ENCODE measurements at regions not wholly inside any gene's neighbourhood (a gene's known extent, or its start where the extent isn't known, plus 50 kb on each side); places are given as distances from the start of the nearest gene placed in this dataset.

DNA sequence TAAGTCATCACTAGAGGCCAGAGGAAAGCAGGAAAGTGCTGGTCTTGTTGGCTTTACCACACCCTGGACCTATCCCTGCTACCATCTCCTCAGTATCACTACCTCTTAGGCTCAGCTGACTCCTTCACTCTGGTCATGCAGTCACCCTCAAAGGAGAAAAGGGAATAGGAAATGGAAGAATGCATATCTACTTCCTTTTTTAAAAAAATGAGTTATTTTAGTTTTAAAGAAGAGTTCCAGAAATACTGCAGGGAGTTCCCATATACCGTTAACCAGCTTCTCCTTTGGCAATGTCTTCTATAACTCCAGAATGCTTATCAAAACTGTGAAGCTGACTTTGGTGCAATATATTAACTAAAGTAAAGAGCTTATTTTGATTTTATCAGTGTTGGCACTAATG is 688.6 kb downstream of the DIPK2A start:
- no peaks in the 10 kb centered on the region for H3K27me3 ChIP-seq (ENCODE audit: low read depth, low read length)

DNA sequence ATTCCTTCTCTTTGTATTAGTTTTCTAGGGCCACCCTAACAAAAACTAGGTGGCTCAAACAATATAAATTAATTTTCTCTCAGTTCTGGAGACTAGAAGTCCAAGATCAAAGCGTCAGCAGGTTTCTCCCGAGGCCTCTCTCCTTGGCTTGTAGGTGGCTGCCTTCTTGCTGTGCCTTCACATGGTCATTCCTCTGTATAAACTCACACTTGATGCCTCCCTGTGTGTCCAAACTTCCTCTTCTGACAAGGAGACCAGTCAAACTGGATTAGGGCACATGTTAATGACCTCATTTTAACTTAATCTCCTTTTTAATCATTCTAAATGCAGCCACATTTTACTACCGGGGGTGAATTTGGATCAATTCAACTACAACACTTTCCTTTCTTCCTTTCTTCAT is 691.1 kb downstream of the DIPK2A start:
- Histone ChIP-seq H3K27me3 (ENCODE audit: low read depth, low read length) (no peaks in the 10 kb centered on the region), H3K36me3 (ENCODE audit: control insufficient read depth in 1 of 2, insufficient read depth in 2 of 2, low read length in 2 of 2) (no peaks in the 10 kb centered on the region), H3K4me3 (ENCODE audit: low read depth in 1 of 2, low read length in 2 of 2) (no peak overlapping the region), H3K9me3 (ENCODE audit: control insufficient read depth in 1 of 2, low read length in 2 of 2) (no peaks in the 10 kb centered on the region), H3K4me1 (ENCODE audit: control insufficient read depth in 1 of 2, insufficient read depth in 2 of 2, low read length in 2 of 2) (no peaks in the 10 kb centered on the region), H3K27ac (ENCODE audit: low read length) (no peak overlapping the region)

More for the DNA sequence above, 688.6 kb downstream of the DIPK2A start:
- H3K4me3 ChIP-seq (ENCODE audit: low read depth in 1 of 2, low read length in 2 of 2): no peak overlapping the region
- no peak overlapping the region for H3K27ac ChIP-seq (ENCODE audit: low read length)
- H3K4me1 ChIP-seq (ENCODE audit: control insufficient read depth in 1 of 2, insufficient read depth in 2 of 2, low read length in 2 of 2): no peaks in the 10 kb centered on the region
- H3K36me3 ChIP-seq (ENCODE audit: control insufficient read depth in 1 of 2, insufficient read depth in 2 of 2, low read length in 2 of 2): no peaks in the 10 kb centered on the region
- no peaks in the 10 kb centered on the region for H3K9me3 ChIP-seq (ENCODE audit: control insufficient read depth in 1 of 2, low read length in 2 of 2)

DNA sequence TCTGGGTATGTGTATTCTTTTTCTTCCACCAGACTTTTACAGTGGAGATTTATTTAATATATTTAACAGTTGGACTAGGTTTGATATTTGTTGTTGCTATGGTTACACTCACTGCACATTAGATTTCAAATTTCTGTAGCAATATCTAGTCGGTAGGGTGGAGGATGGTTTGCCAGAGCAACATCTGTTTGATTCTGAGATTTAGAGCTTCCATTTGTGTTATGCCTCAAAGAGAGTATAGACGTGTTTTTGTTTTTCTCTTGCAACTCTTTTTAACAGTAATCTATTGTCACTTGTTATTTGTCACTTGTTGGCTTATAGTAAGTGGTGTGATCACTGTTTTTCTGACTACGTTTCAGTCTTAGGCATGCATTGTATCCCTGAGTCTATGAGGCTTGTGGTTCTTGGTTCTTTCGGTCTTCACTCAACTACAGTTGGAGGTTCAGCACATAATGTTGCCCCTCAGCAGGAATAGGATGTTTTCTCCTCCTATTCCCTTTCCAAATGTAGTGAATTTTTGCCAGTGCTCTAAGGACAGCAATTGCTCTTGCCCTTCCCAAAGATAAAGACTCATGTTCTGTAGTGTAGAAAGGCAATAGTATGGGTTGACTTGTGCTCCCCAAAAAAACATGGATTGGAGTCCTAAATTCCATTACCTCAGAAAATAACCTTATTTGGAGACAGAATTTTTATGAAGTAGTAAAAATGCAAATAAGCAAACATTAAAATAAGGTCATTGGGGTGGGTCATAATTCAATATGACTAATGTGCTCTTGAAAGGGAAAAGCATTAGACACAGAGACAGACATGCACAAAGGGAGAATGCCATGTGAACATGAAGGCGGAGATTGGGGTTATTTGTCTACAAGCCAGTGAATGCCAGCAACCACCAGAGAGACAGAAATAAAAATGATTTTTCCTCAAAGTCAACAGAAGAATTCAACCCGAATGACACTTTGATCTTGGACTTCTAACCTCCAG is 692.1 kb downstream of the DIPK2A start:
- Histone ChIP-seq H3K9me3 (ENCODE audit: control insufficient read depth in 1 of 2, low read length in 2 of 2) (no peaks in the 10 kb centered on the region), H3K27ac (ENCODE audit: low read length) (no peak overlapping the region), H3K27me3 (ENCODE audit: low read depth, low read length) (no peaks in the 10 kb centered on the region), H3K4me1 (ENCODE audit: control insufficient read depth in 1 of 2, insufficient read depth in 2 of 2, low read length in 2 of 2) (no peaks in the 10 kb centered on the region), H3K36me3 (ENCODE audit: control insufficient read depth in 1 of 2, insufficient read depth in 2 of 2, low read length in 2 of 2) (no peaks in the 10 kb centered on the region), H3K4me3 (ENCODE audit: low read depth in 1 of 2, low read length in 2 of 2) (no peak overlapping the region)

DNA sequence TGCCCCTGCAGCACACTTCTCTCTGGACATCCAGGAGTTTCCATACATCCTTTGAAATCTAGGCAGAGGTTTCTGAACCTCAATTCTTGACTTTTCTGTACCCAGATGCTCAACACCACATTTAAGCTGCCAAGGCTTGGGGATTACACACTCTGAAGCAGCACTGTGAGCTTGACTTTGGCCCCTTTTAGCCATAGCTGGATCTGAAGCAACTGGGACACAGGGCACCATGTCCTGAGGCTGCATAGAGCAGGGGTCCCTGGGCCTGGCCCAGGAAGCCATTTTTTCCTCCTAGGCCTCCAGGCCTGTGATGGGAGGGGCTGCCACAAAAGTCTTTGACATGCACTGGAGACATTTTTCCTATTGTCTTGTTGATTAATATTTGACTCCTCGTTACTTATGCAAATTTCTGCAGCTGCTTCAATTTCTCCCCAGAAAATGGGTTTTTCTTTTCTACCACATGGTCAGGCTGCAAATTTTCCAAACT is 694.0 kb downstream of the DIPK2A start:
- no peaks in the 10 kb centered on the region for H3K9me3 ChIP-seq (ENCODE audit: control insufficient read depth in 1 of 2, low read length in 2 of 2)
- H3K27me3 ChIP-seq (ENCODE audit: low read depth, low read length): no peaks in the 10 kb centered on the region
- no peaks in the 10 kb centered on the region for H3K36me3 ChIP-seq (ENCODE audit: control insufficient read depth in 1 of 2, insufficient read depth in 2 of 2, low read length in 2 of 2)
- no peaks in the 10 kb centered on the region for H3K4me1 ChIP-seq (ENCODE audit: control insufficient read depth in 1 of 2, insufficient read depth in 2 of 2, low read length in 2 of 2)
- no peak overlapping the region for H3K4me3 ChIP-seq (ENCODE audit: low read depth in 1 of 2, low read length in 2 of 2)
- H3K27ac ChIP-seq (ENCODE audit: low read length): no peak overlapping the region

DNA sequence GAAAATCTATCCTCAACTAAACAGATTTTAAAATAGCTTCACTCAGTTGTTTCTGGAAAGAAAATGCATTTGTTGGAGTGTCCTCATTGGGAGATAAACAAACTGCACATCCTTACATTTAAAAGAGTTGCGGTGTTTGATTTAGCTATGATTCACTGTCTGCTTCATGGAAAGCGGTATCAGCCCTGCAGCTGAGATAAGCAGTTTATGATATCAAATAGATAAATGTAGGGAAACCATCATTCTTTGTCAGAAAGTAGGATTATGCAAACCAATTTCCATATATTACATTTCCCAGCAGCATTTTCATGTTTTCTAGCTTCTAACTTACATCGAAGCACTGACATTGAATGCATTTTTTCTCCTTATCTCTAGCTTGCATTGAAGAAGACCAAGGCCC is 698.9 kb downstream of the DIPK2A start:
- Histone ChIP-seq H3K4me3 (ENCODE audit: low read depth in 1 of 2, low read length in 2 of 2) (no peak overlapping the region), H3K36me3 (ENCODE audit: control insufficient read depth in 1 of 2, insufficient read depth in 2 of 2, low read length in 2 of 2) (no peaks in the 10 kb centered on the region), H3K9me3 (ENCODE audit: control insufficient read depth in 1 of 2, low read length in 2 of 2) (no peaks in the 10 kb centered on the region), H3K4me1 (ENCODE audit: control insufficient read depth in 1 of 2, insufficient read depth in 2 of 2, low read length in 2 of 2) (no peaks in the 10 kb centered on the region), H3K27ac (ENCODE audit: low read length) (no peak overlapping the region), H3K27me3 (ENCODE audit: low read depth, low read length) (no peaks in the 10 kb centered on the region)

DNA sequence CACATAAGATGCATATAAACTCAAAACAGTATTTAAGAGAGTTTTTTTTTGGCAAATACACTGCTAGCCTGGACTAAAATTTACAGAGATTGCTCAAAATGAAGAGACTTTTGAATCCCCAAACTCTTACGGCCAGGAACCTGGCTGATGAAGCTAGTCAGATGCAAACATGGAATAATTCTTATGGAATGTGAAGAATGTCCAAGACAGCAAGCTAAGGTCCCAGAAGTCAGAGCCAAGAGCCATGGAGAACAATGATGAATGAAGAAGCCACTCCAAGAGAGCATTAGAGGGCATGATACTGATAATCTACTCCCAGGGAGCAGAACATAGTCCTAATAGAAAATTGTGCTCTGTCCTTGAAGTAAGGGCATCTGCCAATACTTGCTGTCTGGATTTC is 705.5 kb downstream of the DIPK2A start:
- H3K36me3 ChIP-seq (ENCODE audit: control insufficient read depth in 1 of 2, insufficient read depth in 2 of 2, low read length in 2 of 2): no peaks in the 10 kb centered on the region
- no peaks in the 10 kb centered on the region for H3K27me3 ChIP-seq (ENCODE audit: low read depth, low read length)
- no peak overlapping the region for H3K27ac ChIP-seq (ENCODE audit: low read length)
- H3K4me3 ChIP-seq (ENCODE audit: low read depth in 1 of 2, low read length in 2 of 2): no peak overlapping the region
- H3K9me3 ChIP-seq (ENCODE audit: control insufficient read depth in 1 of 2, low read length in 2 of 2): no peaks in the 10 kb centered on the region
- peaks cover 0 to 3% of the 10 kb centered on the region in 2 donors for H3K4me1 ChIP-seq (ENCODE audit: control insufficient read depth in 1 of 2, insufficient read depth in 2 of 2, low read length in 2 of 2)

DNA sequence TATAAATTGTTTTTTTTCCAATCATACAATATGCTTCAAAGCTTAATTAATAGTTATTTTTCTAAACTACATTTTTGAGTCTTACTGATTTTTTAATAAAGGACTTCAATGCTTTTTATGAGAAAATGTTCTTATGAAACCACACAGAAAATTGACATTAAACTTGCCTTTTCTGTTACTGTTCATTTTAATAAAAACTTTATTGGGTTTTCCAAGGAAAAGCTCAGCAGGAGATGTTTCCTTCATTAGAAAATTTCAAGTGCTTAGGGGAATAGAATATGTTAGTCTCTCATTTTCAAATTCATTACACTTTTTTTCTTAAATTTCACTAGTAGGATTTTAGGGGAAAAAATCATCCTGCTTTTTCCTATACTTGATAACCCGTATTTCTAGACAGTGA is 711.4 kb downstream of the DIPK2A start:
- H3K27ac ChIP-seq (ENCODE audit: low read length): no peak overlapping the region
- no peak overlapping the region for H3K4me3 ChIP-seq (ENCODE audit: low read depth in 1 of 2, low read length in 2 of 2)
- H3K27me3 ChIP-seq (ENCODE audit: low read depth, low read length): no peaks in the 10 kb centered on the region
- no peaks in the 10 kb centered on the region for H3K4me1 ChIP-seq (ENCODE audit: control insufficient read depth in 1 of 2, insufficient read depth in 2 of 2, low read length in 2 of 2)
- H3K36me3 ChIP-seq (ENCODE audit: control insufficient read depth in 1 of 2, insufficient read depth in 2 of 2, low read length in 2 of 2): no peaks in the 10 kb centered on the region
- no peaks in the 10 kb centered on the region for H3K9me3 ChIP-seq (ENCODE audit: control insufficient read depth in 1 of 2, low read length in 2 of 2)

DNA sequence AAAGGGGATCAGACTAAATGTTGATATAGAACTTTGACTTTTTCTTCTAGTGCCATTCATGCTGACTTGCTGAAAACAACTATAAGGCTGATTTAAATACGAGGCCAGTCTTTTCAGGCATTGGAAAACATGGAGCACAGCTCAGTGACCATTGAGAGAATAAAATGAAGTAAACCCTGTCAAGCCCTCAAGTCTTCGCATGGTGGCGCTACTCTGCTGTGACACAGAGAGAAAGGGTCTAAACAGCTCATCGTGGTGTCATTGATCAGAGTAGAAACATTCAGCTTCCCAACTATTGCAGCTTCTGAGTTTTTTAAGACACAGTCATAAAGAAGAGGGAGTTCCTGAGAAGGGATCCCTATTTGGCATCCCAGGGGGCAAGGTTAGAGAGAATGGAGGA is 716.2 kb downstream of the DIPK2A start:
- Histone ChIP-seq H3K27ac (ENCODE audit: low read length) (no peak overlapping the region), H3K4me1 (ENCODE audit: control insufficient read depth in 1 of 2, insufficient read depth in 2 of 2, low read length in 2 of 2) (no peaks in the 10 kb centered on the region), H3K9me3 (ENCODE audit: control insufficient read depth in 1 of 2, low read length in 2 of 2) (no peaks in the 10 kb centered on the region), H3K36me3 (ENCODE audit: control insufficient read depth in 1 of 2, insufficient read depth in 2 of 2, low read length in 2 of 2) (no peaks in the 10 kb centered on the region), H3K4me3 (ENCODE audit: low read depth in 1 of 2, low read length in 2 of 2) (no peak overlapping the region), H3K27me3 (ENCODE audit: low read depth, low read length) (no peaks in the 10 kb centered on the region)

DNA sequence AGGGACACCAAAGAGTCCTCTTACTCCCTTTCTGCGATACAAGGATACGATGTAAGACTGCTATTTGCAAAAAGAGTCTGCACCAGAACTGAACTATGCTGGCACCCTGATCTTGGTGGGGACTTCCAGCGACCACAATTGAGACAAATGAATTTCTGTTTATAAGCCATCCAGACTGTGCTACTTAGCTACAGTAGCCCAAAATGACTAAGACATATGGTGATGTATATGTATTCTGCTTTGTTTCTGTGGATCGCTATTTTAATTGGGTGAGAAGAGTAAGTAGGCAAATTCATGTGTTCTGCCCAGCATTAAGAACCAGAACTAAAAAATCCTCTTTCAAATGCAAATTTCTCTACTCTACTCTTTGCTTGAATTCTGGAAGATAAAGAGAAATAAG is 720.9 kb downstream of the DIPK2A start:
- Histone ChIP-seq H3K27me3 (ENCODE audit: low read depth, low read length) (no peaks in the 10 kb centered on the region), H3K27ac (ENCODE audit: low read length) (no peak overlapping the region), H3K9me3 (ENCODE audit: control insufficient read depth in 1 of 2, low read length in 2 of 2) (no peaks in the 10 kb centered on the region), H3K4me1 (ENCODE audit: control insufficient read depth in 1 of 2, insufficient read depth in 2 of 2, low read length in 2 of 2) (no peaks in the 10 kb centered on the region), H3K36me3 (ENCODE audit: control insufficient read depth in 1 of 2, insufficient read depth in 2 of 2, low read length in 2 of 2) (no peaks in the 10 kb centered on the region), H3K4me3 (ENCODE audit: low read depth in 1 of 2, low read length in 2 of 2) (no peak overlapping the region)

DNA sequence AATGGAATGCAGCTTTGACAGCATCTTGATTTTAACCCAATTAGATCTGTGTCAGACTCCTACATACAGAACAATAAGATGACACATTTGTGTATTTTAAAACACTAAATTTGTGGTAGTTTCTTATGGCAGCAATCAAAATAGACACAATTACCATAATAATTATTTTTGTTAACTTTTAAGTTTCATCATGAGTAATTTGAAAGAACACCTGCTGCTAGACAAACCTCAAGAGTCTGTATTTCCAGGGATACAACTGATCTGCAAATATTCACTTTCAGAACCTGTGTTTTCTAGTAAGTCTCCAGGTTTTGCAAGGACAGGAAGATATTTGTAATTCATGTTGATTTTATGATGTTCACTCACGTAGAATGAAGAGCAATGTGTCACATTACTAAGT is 736.8 kb downstream of the DIPK2A start:
- H3K9me3 ChIP-seq (ENCODE audit: control insufficient read depth in 1 of 2, low read length in 2 of 2): no peaks in the 10 kb centered on the region
- no peak overlapping the region for H3K27ac ChIP-seq (ENCODE audit: low read length)
- no peak overlapping the region for H3K4me3 ChIP-seq (ENCODE audit: low read depth in 1 of 2, low read length in 2 of 2)
- H3K36me3 ChIP-seq (ENCODE audit: control insufficient read depth in 1 of 2, insufficient read depth in 2 of 2, low read length in 2 of 2): no peaks in the 10 kb centered on the region
- H3K27me3 ChIP-seq (ENCODE audit: low read depth, low read length): no peaks in the 10 kb centered on the region
- H3K4me1 ChIP-seq (ENCODE audit: control insufficient read depth in 1 of 2, insufficient read depth in 2 of 2, low read length in 2 of 2): no peaks in the 10 kb centered on the region

DNA sequence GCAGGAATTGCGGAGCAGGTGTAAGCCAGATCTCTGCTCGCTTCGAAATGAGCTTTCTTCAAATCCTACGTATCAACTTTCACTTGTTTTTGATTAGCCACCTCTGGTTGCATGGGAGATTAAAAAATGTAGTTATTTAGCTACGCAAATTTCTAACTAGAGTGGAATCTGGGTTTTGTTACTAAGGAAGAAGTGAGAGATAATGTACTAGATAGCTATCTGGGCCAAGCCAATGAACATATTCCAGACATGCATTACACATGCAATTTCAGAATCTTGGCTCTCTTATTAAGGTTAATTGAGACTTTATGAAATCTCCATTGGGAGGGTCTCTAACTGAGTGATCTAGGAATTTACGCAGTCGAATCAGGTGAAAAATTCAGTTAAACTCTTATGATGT is 765.7 kb downstream of the DIPK2A start:
- Histone ChIP-seq H3K36me3 (ENCODE audit: control insufficient read depth in 1 of 2, insufficient read depth in 2 of 2, low read length in 2 of 2) (no peaks in the 10 kb centered on the region), H3K27ac (ENCODE audit: low read length) (no peak overlapping the region), H3K4me3 (ENCODE audit: low read depth in 1 of 2, low read length in 2 of 2) (no peak overlapping the region), H3K4me1 (ENCODE audit: control insufficient read depth in 1 of 2, insufficient read depth in 2 of 2, low read length in 2 of 2) (no peaks in the 10 kb centered on the region), H3K9me3 (ENCODE audit: control insufficient read depth in 1 of 2, low read length in 2 of 2) (no peaks in the 10 kb centered on the region), H3K27me3 (ENCODE audit: low read depth, low read length) (no peaks in the 10 kb centered on the region)

Data from muscle layer of duodenum (tissue), 2 donors.